GM12865 (cell line): ENCODE measurements at regions not wholly inside any gene's neighbourhood (a gene's known extent, or its start where the extent isn't known, plus 50 kb on each side); places are given as distances from the start of the nearest gene placed in this dataset.

Experiments used
- DNase-seq: peaks from one replicate; pipeline ENCODE4 v3.0.0; 2010; ENCODE audit warnings: low read depth
- H3K4me3 ChIP-seq: 2 replicates; pipeline ENCODE4 v1.5.1; 2011; ENCODE audit warnings: mild to moderate bottlenecking, low read depth, low read length, control low read depth
- CTCF ChIP-seq: IDR thresholded peaks from 2 replicates; pipeline ENCODE4 v1.5.1; 2011; ENCODE audit warnings: low read length, control low read depth, low read depth, inconsistent platforms; ENCODE audit not compliant: insufficient read depth; ENCODE audit errors: missing control alignments

- H3K4me3 ChIP-seq: no peak overlapping the region
- no peak for DNase-seq
- no peak for TF ChIP-seq CTCF
Measured at GRCh38 chrX:68902706-68903504, 74.1 kb downstream of the EFNB1 start.

GRCh38 chrX:68901519-68901918 is 72.7 kb downstream of the EFNB1 start:
- DNase-seq: no peak

GRCh38 chrX:68898598-68898997 is 69.8 kb downstream of the EFNB1 start:
- H3K4me3 ChIP-seq: no peak overlapping the region
- TF ChIP-seq CTCF: no peak
- no peak for DNase-seq

More at GRCh38 chrX:68901519-68901918, 72.7 kb downstream of the EFNB1 start:
- no peak overlapping the region for H3K4me3 ChIP-seq
- no peak for TF ChIP-seq CTCF

GRCh38 chrX:68897118-68897945 is 68.5 kb downstream of the EFNB1 start:
- no peak for DNase-seq
- no peak overlapping the region for H3K4me3 ChIP-seq
- TF ChIP-seq CTCF: no peak

- no peak for DNase-seq
- no peak overlapping the region for H3K4me3 ChIP-seq
- no peak for TF ChIP-seq CTCF
Measured at GRCh38 chrX:68896581-68896980, 67.8 kb downstream of the EFNB1 start.

- DNase-seq: no peak
Measured at GRCh38 chrX:68895778-68896177, 67.0 kb downstream of the EFNB1 start.

More at GRCh38 chrX:68895778-68896177, 67.0 kb downstream of the EFNB1 start:
- H3K4me3 ChIP-seq: no peak overlapping the region
- no peak for TF ChIP-seq CTCF
